Uterus (tissue), 3 donors: ENCODE measurements at regions not wholly inside any gene's neighbourhood (a gene's known extent, or its start where the extent isn't known, plus 50 kb on each side); places are given as distances from the start of the nearest gene placed in this dataset.

Source experiments
- DNase-seq, 2 donors: peaks; one replicate each; pipeline ENCODE4 v3.0.0-alpha.2; 2019 to 2020
- H3K27ac ChIP-seq, 2 donors: fragments of 200-600 bp; sonication (generic); 1 replicate in 1 of 2; 2 replicates in 1 of 2; pipeline ENCODE4 v1.5.1; 2016 to 2018
- H3K27me3 ChIP-seq, 2 donors: fragments of 200-600 bp; sonication (generic); one replicate each; pipeline ENCODE4 v1.5.1; 2018 to 2019; ENCODE audit warnings: control low read depth in 1 of 2
- H3K36me3 ChIP-seq, 2 donors: fragments of 200-600 bp; sonication (generic); one replicate each; pipeline ENCODE4 v1.5.1; 2019; ENCODE audit warnings: control low read depth in 1 of 2
- H3K4me1 ChIP-seq, 2 donors: fragments of 200-600 bp; sonication (generic); one replicate each; pipeline ENCODE4 v1.5.1; 2018 to 2019; ENCODE audit warnings: control low read depth in 1 of 2
- H3K4me3 ChIP-seq, 2 donors: fragments of 200-600 bp; sonication (generic); 1 replicate in 1 of 2; 2 replicates in 1 of 2; pipeline ENCODE4 v1.5.1; 2018 to 2019; ENCODE audit warnings: mild to moderate bottlenecking in 1 of 2
- H3K9me3 ChIP-seq, 2 donors: fragments of 200-600 bp; sonication (generic); one replicate each; pipeline ENCODE4 v1.5.1; 2019; ENCODE audit warnings: control low read depth in 1 of 2
- CTCF ChIP-seq, 4 experiments: fragments of 200-600 bp in 2 of 4; fragments of 450-650 bp in 2 of 4; sonication (generic) in 2 of 4; IDR thresholded peaks; one replicate each; pipeline ENCODE4 v1.5.1; 2016 to 2019; ENCODE audit warnings: antibody characterized with exemption in 4 of 4, mild to moderate bottlenecking in 2 of 4, moderate library complexity in 1 of 4
- POLR2A ChIP-seq, 2 donors: fragments of 450-650 bp; IDR thresholded peaks; one replicate each; pipeline ENCODE4 v1.6.1; 2016; ENCODE audit warnings: antibody characterized with exemption in 2 of 2, mild to moderate bottlenecking in 1 of 2, moderate library complexity in 1 of 2
- intact Hi-C: fragments of 100-400 bp; cut with DNase I; formaldehyde crosslinking; loops from one replicate; pipeline ENCODE4 v1.15.1; 2023; ENCODE audit warnings: low total_unique reads
- donor health status: DM: yes; HTN: yes; CAD: no.

GRCh38 chr2:106018141-106018540 lies 176.0 kb downstream of the UXS1 start:
- H3K9me3 ChIP-seq = no peaks in the 10 kb centered on the region
- TF ChIP-seq POLR2A (IDR thresholded peaks at IDR 0.05) (no peak), CTCF (IDR thresholded peaks at IDR 0.05) (no peak)
- DNase-seq = no peak
- peaks cover 6 to 7% of the 10 kb centered on the region in 2 donors for H3K4me1 ChIP-seq
- no peaks in the 10 kb centered on the region for H3K36me3 ChIP-seq
- no peak overlapping the region for H3K4me3 ChIP-seq
- H3K27me3 ChIP-seq = no peaks in the 10 kb centered on the region
- no peak overlapping the region for H3K27ac ChIP-seq
- intact Hi-C loops = no loop called here

GRCh38 chr2:106012591-106013347 lies 181.3 kb downstream of the UXS1 start:
- Histone ChIP-seq H3K4me1 (no peaks in the 10 kb centered on the region), H3K36me3 (no peaks in the 10 kb centered on the region), H3K9me3 (no peaks in the 10 kb centered on the region), H3K27me3 (no peaks in the 10 kb centered on the region), H3K27ac (no peak overlapping the region), H3K4me3 (no peak overlapping the region)
- no peak for TF ChIP-seq CTCF (IDR thresholded peaks at IDR 0.05)
- TF ChIP-seq POLR2A (IDR thresholded peaks at IDR 0.05) = no peak
- no peak for DNase-seq
- intact Hi-C loops = no loop called here

GRCh38 chr2:106012001-106012590 lies 182.0 kb downstream of the UXS1 start:
- DNase-seq = no peak
- TF ChIP-seq CTCF (IDR thresholded peaks at IDR 0.05) = no peak
- no peak for TF ChIP-seq POLR2A (IDR thresholded peaks at IDR 0.05)
- no peaks in the 10 kb centered on the region for H3K36me3 ChIP-seq
- H3K27me3 ChIP-seq = no peaks in the 10 kb centered on the region
- H3K4me1 ChIP-seq = no peaks in the 10 kb centered on the region
- H3K4me3 ChIP-seq = no peak overlapping the region
- H3K27ac ChIP-seq = no peak overlapping the region
- no peaks in the 10 kb centered on the region for H3K9me3 ChIP-seq
- intact Hi-C loops = no loop called here

- Histone ChIP-seq H3K9me3 (peaks cover 0 to 3% of the 10 kb centered on the region in 2 donors), H3K4me3 (no peak overlapping the region), H3K36me3 (no peaks in the 10 kb centered on the region), H3K27ac (no peak overlapping the region), H3K27me3 (no peaks in the 10 kb centered on the region), H3K4me1 (no peaks in the 10 kb centered on the region)
- TF ChIP-seq CTCF (IDR thresholded peaks at IDR 0.05) (no peak), POLR2A (IDR thresholded peaks at IDR 0.05) (no peak)
- intact Hi-C loops = no loop called here
- no peak for DNase-seq
These were observed 182.7 kb downstream of the UXS1 start for GRCh38 chr2:106011380-106011779.

GRCh38 chr2:106010818-106011355 lies 183.2 kb downstream of the UXS1 start:
- Histone ChIP-seq H3K4me1 (no peaks in the 10 kb centered on the region), H3K27ac (no peak overlapping the region), H3K36me3 (no peaks in the 10 kb centered on the region), H3K9me3 (peaks cover 0 to 3% of the 10 kb centered on the region in 2 donors), H3K27me3 (no peaks in the 10 kb centered on the region), H3K4me3 (no peak overlapping the region)
- TF ChIP-seq POLR2A (IDR thresholded peaks at IDR 0.05) (no peak), CTCF (IDR thresholded peaks at IDR 0.05) (no peak)
- DNase-seq = no peak
- intact Hi-C loops = no loop called here
